ENCODE measurements at regions not wholly inside any gene's neighbourhood (a gene's known extent, or its start where the extent isn't known, plus 50 kb on each side); places are given as distances from the start of the nearest gene placed in this dataset.
"Not testable (repeated sequence)": the region's sequence is repeated elsewhere in the genome, so short reads cannot be mapped to it uniquely, and the experiment has no call there.

DNA sequence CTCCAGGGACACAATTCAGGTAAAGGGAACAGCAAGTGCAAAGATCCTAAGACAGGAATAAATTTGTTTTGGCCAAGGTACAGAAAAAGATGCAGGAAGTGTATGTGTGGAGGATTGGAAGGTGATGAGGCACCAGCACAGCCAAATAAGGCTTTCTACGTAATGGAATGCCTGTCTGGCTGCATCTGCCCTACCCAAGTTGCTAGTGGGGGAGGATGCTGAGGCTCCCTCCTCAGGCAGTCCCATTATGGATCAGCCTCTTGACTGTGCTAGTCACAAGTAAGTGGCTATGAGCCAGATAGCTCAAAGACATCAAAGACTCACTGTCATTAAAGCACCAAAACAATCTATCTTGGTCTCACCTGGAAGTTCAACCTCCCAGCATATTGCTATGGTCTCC is 300.9 kb upstream of the FAT4 start:
- Histone ChIP-seq H3K36me3 (ENCODE audit: insufficient read depth, low read length) (no peaks in the 10 kb centered on the region), H3K9ac (ENCODE audit: low read depth, low read length) (no peak overlapping the region), H3K4me2 (ENCODE audit: low read length) (no peak overlapping the region), H3K4me1 (ENCODE audit: control insufficient read depth, insufficient read depth, low read length) (no peaks in the 10 kb centered on the region), H3K27me3 (ENCODE audit: control insufficient read depth, insufficient read depth, low read length) (no peaks in the 10 kb centered on the region), H3K9me3 (replicated peaks; ENCODE audit: low read length) (no peaks in the 10 kb centered on the region), H3K4me3 (ENCODE audit: low read length) (no peak overlapping the region)

GRCh38 chr4:125011646-125012045 is 299.1 kb upstream of the ANKRD50 start:
- Histone ChIP-seq H3K4me1 (ENCODE audit: control insufficient read depth, insufficient read depth, low read length) (no peaks in the 10 kb centered on the region), H3K9me3 (replicated peaks; ENCODE audit: low read length) (no peaks in the 10 kb centered on the region), H3K4me2 (ENCODE audit: low read length) (no peak overlapping the region), H3K4me3 (ENCODE audit: low read length) (no peak overlapping the region), H3K27me3 (ENCODE audit: control insufficient read depth, insufficient read depth, low read length) (no peaks in the 10 kb centered on the region), H3K9ac (ENCODE audit: low read depth, low read length) (no peak overlapping the region), H3K36me3 (ENCODE audit: insufficient read depth, low read length) (no peaks in the 10 kb centered on the region)

GRCh38 chr4:125010796-125011503 is 298.4 kb upstream of the ANKRD50 start:
- no peaks in the 10 kb centered on the region for H3K9me3 ChIP-seq (replicated peaks; ENCODE audit: low read length)
- no peaks in the 10 kb centered on the region for H3K4me1 ChIP-seq (ENCODE audit: control insufficient read depth, insufficient read depth, low read length)
- H3K4me2 ChIP-seq (ENCODE audit: low read length) = no peak overlapping the region
- H3K4me3 ChIP-seq (ENCODE audit: low read length) = no peak overlapping the region
- H3K36me3 ChIP-seq (ENCODE audit: insufficient read depth, low read length) = no peaks in the 10 kb centered on the region
- no peaks in the 10 kb centered on the region for H3K27me3 ChIP-seq (ENCODE audit: control insufficient read depth, insufficient read depth, low read length)
- H3K9ac ChIP-seq (ENCODE audit: low read depth, low read length) = no peak overlapping the region

DNA sequence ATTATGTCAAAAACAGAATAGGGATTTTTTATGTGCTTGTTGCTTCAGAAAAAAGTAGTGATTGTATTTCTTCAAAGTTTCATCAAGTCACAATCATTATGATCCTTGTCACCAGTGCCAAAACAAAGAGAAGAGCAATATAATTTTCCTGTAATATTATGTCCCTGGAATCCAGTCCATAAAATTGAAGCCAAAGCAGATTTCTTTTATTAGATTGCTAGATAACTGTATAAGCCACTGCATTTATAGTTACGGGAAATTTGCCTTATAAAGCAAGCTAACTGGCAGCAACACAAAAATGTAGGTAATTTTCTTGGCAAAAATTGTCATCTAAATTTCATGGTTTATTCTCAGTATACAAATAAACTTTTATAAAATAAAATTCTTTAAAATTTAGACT is 296.1 kb upstream of the ANKRD50 start:
- H3K4me3 ChIP-seq (ENCODE audit: low read length) = no peak overlapping the region
- H3K36me3 ChIP-seq (ENCODE audit: insufficient read depth, low read length) = no peaks in the 10 kb centered on the region
- H3K4me1 ChIP-seq (ENCODE audit: control insufficient read depth, insufficient read depth, low read length) = no peaks in the 10 kb centered on the region
- no peaks in the 10 kb centered on the region for H3K9me3 ChIP-seq (replicated peaks; ENCODE audit: low read length)
- H3K4me2 ChIP-seq (ENCODE audit: low read length) = no peak overlapping the region
- H3K9ac ChIP-seq (ENCODE audit: low read depth, low read length) = no peak overlapping the region
- no peaks in the 10 kb centered on the region for H3K27me3 ChIP-seq (ENCODE audit: control insufficient read depth, insufficient read depth, low read length)

DNA sequence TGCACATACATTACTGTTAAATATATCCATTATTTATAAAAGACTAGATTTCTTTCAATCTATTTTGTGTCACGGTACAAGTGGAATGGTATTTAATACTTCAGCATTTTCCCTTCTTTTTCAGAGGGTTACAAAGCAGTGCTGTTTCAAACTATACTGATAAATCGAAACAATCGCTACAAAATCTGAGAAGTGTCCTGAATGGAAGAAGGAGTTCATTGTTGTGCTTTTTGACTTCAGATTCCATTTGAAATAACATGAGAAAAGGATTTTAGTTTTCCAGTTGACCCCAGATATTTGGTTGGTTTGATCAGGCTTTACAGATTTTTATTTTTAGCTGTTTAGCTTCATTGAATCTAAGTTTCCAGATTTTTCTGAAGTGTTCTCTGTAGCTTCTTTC is 292.1 kb upstream of the ANKRD50 start:
- no peak overlapping the region for H3K4me3 ChIP-seq (ENCODE audit: low read length)
- H3K9ac ChIP-seq (ENCODE audit: low read depth, low read length) = no peak overlapping the region
- H3K9me3 ChIP-seq (replicated peaks; ENCODE audit: low read length) = no peaks in the 10 kb centered on the region
- no peak overlapping the region for H3K4me2 ChIP-seq (ENCODE audit: low read length)
- H3K4me1 ChIP-seq (ENCODE audit: control insufficient read depth, insufficient read depth, low read length) = no peaks in the 10 kb centered on the region
- H3K36me3 ChIP-seq (ENCODE audit: insufficient read depth, low read length) = no peaks in the 10 kb centered on the region
- no peaks in the 10 kb centered on the region for H3K27me3 ChIP-seq (ENCODE audit: control insufficient read depth, insufficient read depth, low read length)

DNA sequence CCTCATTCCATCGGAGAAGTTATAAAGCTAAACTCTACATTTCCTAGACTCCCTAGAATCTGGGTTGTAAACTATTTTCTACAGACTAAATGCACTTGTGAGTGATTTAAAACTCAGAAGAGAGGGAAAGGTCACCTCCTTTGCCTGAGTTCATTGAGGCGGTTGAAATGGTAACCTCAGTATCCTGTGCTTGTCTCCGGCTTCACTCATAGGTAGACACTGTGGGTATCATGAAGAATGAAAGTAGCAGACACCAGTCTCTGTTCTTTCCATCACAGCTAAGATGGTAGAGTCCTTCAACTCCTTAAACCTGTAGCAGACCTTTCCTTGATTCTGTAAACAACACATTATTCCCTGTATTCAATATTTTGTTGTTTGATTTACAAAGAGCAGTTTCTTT is 291.3 kb upstream of the ANKRD50 start:
- no peak overlapping the region for H3K4me3 ChIP-seq (ENCODE audit: low read length)
- H3K4me2 ChIP-seq (ENCODE audit: low read length) = no peak overlapping the region
- H3K9ac ChIP-seq (ENCODE audit: low read depth, low read length) = no peak overlapping the region
- no peaks in the 10 kb centered on the region for H3K9me3 ChIP-seq (replicated peaks; ENCODE audit: low read length)
- H3K4me1 ChIP-seq (ENCODE audit: control insufficient read depth, insufficient read depth, low read length) = no peaks in the 10 kb centered on the region
- no peaks in the 10 kb centered on the region for H3K36me3 ChIP-seq (ENCODE audit: insufficient read depth, low read length)
- H3K27me3 ChIP-seq (ENCODE audit: control insufficient read depth, insufficient read depth, low read length) = no peaks in the 10 kb centered on the region

GRCh38 chr4:124997991-124998390 is 285.5 kb upstream of the ANKRD50 start:
- no peak overlapping the region for H3K4me2 ChIP-seq (ENCODE audit: low read length)
- H3K4me3 ChIP-seq (ENCODE audit: low read length) = no peak overlapping the region
- H3K9me3 ChIP-seq (replicated peaks; ENCODE audit: low read length) = no peaks in the 10 kb centered on the region
- no peaks in the 10 kb centered on the region for H3K4me1 ChIP-seq (ENCODE audit: control insufficient read depth, insufficient read depth, low read length)
- H3K36me3 ChIP-seq (ENCODE audit: insufficient read depth, low read length) = no peaks in the 10 kb centered on the region
- no peaks in the 10 kb centered on the region for H3K27me3 ChIP-seq (ENCODE audit: control insufficient read depth, insufficient read depth, low read length)
- no peak overlapping the region for H3K9ac ChIP-seq (ENCODE audit: low read depth, low read length)

- no peaks in the 10 kb centered on the region for H3K36me3 ChIP-seq (ENCODE audit: insufficient read depth, low read length)
- no peak overlapping the region for H3K9ac ChIP-seq (ENCODE audit: low read depth, low read length)
- no peak overlapping the region for H3K4me3 ChIP-seq (ENCODE audit: low read length)
- H3K4me1 ChIP-seq (ENCODE audit: control insufficient read depth, insufficient read depth, low read length) = no peaks in the 10 kb centered on the region
- no peak overlapping the region for H3K4me2 ChIP-seq (ENCODE audit: low read length)
- H3K27me3 ChIP-seq (ENCODE audit: control insufficient read depth, insufficient read depth, low read length) = no peaks in the 10 kb centered on the region
- H3K9me3 ChIP-seq (replicated peaks; ENCODE audit: low read length) = no peaks in the 10 kb centered on the region
Observed at GRCh38 chr4:124997124-124997523, 284.6 kb upstream of the ANKRD50 start.

- Histone ChIP-seq H3K36me3 (ENCODE audit: insufficient read depth, low read length) (no peaks in the 10 kb centered on the region), H3K9ac (ENCODE audit: low read depth, low read length) (no peak overlapping the region), H3K9me3 (replicated peaks; ENCODE audit: low read length) (no peaks in the 10 kb centered on the region), H3K4me1 (ENCODE audit: control insufficient read depth, insufficient read depth, low read length) (no peaks in the 10 kb centered on the region), H3K4me2 (ENCODE audit: low read length) (no peak overlapping the region), H3K4me3 (ENCODE audit: low read length) (no peak overlapping the region), H3K27me3 (ENCODE audit: control insufficient read depth, insufficient read depth, low read length) (no peaks in the 10 kb centered on the region)
Observed at GRCh38 chr4:124993838-124994237, 281.3 kb upstream of the ANKRD50 start.

- Histone ChIP-seq H3K9me3 (replicated peaks; ENCODE audit: low read length) (no peaks in the 10 kb centered on the region), H3K9ac (ENCODE audit: low read depth, low read length) (no peak overlapping the region)
Observed at GRCh38 chr4:124990398-124990797, 277.9 kb upstream of the ANKRD50 start.

DNA sequence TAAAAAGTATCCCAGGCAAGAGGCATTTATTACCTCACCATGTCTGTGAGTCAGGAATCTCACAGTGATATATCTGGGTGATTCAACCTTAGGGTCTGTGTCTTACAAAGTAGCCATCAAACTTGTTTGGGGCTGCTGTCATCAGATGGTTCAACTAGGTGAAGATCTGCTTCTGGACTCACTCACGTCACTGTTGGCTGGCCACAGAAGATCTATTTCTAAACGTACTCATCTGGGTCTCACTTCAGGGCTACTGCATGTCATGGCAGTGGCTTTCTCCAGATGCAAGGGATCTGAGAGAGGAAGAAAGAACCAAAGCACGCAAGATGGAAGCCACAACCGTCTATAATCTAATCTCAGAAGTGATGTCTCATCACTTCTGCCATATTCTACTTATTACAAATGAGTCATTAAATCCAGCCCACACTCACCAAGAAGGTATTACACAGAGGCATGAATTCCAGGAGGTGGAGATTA is 267.8 kb upstream of the ANKRD50 start:
- Histone ChIP-seq H3K9ac (ENCODE audit: low read depth, low read length) (no peak overlapping the region), H3K27me3 (ENCODE audit: control insufficient read depth, insufficient read depth, low read length) (no peaks in the 10 kb centered on the region), H3K4me2 (ENCODE audit: low read length) (no peak overlapping the region), H3K36me3 (ENCODE audit: insufficient read depth, low read length) (no peaks in the 10 kb centered on the region), H3K4me1 (ENCODE audit: control insufficient read depth, insufficient read depth, low read length) (no peaks in the 10 kb centered on the region), H3K4me3 (ENCODE audit: low read length) (no peak overlapping the region), H3K9me3 (replicated peaks; ENCODE audit: low read length) (no peaks in the 10 kb centered on the region)

More at GRCh38 chr4:124990398-124990797, 277.9 kb upstream of the ANKRD50 start:
- H3K4me3 ChIP-seq (ENCODE audit: low read length) = no peak overlapping the region
- no peak overlapping the region for H3K4me2 ChIP-seq (ENCODE audit: low read length)
- no peaks in the 10 kb centered on the region for H3K36me3 ChIP-seq (ENCODE audit: insufficient read depth, low read length)
- H3K4me1 ChIP-seq (ENCODE audit: control insufficient read depth, insufficient read depth, low read length) = no peaks in the 10 kb centered on the region
- H3K27me3 ChIP-seq (ENCODE audit: control insufficient read depth, insufficient read depth, low read length) = no peaks in the 10 kb centered on the region

DNA sequence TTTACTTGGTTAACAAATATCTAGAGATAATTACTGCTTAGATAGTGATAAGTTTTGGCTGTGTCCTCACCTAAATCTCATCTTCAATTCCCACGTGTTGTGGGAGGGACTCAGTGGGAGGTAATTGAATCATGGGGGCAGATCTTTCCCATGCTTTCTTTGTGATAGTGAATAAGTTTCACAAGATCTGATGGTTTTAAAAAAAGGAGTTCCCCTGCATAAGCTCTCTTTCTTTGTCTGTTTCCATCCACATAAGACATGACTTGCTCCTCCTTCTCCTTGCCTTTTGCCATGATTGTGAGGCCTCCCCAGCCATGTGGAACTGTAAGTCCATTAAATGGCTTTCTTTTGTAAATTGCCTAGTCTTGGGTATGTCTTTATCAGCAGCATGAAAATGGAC is 266.0 kb upstream of the ANKRD50 start:
- not testable (repeated sequence) for H3K36me3 ChIP-seq (ENCODE audit: insufficient read depth, low read length); H3K4me3 ChIP-seq (ENCODE audit: low read length); H3K4me1 ChIP-seq (ENCODE audit: control insufficient read depth, insufficient read depth, low read length); H3K9ac ChIP-seq (ENCODE audit: low read depth, low read length); H3K27me3 ChIP-seq (ENCODE audit: control insufficient read depth, insufficient read depth, low read length); H3K4me2 ChIP-seq (ENCODE audit: low read length); H3K9me3 ChIP-seq (replicated peaks; ENCODE audit: low read length)
